GM19468 (cell line): ENCODE measurements at regions not wholly inside any gene's neighbourhood (a gene's known extent, or its start where the extent isn't known, plus 50 kb on each side); places are given as distances from the start of the nearest gene placed in this dataset.

Source experiments
- ATAC-seq: cut with Tn5 transposase; IDR thresholded peaks from one replicate; pipeline ENCODE4 v1.9.1; 2021; ENCODE audit warnings: mild to moderate bottlenecking, moderate library complexity, moderate number of reproducible peaks; ENCODE audit not compliant: unreplicated experiment; ENCODE audit errors: extremely low read depth

DNA sequence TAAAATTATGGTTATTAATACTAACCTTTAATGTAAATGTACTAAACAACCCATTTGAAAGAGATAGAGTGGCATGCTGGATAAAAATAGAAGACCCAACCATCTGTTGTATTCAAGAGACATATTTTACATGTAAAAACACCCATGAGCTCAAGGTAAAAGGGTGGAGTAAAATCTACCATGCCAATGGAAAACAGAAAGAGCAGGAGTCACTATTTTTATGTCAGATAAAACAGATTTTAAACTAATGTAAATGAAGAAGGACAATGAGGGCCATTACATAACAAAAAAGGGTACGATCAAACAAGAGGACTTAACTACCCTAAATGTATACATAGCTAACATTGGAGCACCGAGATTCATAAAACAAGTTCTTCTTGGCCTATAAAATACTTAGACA is 66.3 kb downstream of the ITM2A start:
- ATAC-seq: no peak

- no peak for ATAC-seq
Measured at GRCh38 chrX:79290596-79290995, 76.5 kb downstream of the ITM2A start.

GRCh38 chrX:79288733-79289132 is 78.4 kb downstream of the ITM2A start:
- no peak for ATAC-seq

DNA sequence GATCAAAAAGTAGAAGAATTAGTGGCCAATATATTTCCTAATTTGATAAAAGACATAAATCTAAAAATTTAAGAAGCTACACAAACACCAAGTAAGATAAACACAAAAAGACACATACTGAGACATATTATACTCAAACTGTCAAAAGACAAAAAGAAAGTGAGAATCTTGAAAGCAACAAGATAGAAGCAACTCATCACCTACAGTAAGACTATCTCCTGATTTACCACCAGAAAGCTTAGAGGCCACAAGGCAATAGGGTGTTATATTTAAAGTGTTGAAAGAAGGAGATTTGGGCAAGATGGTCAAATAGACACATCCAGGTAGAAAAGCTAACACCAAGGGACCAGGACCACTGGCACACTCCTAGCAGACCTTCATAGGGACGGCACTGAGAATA is 79.4 kb downstream of the ITM2A start:
- no peak for ATAC-seq

- no peak for ATAC-seq
Measured at GRCh38 chrX:79281775-79282174, 85.4 kb downstream of the ITM2A start.

- ATAC-seq: peak; percentile 90
Measured at GRCh38 chrX:79270401-79270800, 96.7 kb downstream of the ITM2A start.

- no peak for ATAC-seq
Measured at GRCh38 chrX:79268788-79269187, 98.3 kb downstream of the ITM2A start.

DNA sequence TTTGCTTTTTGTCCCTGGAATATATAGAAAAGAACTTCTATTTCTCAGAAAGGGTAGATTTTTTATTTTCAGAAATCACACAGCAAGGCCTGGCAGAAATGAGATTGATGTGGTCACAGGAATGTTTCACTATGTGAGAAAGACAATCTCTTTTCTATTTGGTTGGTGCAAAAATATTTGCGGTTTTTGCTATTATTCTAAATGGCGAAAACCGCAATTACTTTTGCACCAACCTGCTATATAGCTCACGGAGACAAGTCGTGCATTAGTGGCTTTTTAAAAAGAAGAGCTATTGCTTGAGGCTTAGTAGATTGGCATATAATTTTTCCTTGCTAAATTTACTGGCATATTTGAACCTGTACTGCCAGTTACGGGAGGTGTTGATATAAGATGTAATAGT is 100.4 kb downstream of the ITM2A start:
- no peak for ATAC-seq

GRCh38 chrX:79263550-79263949 is 103.6 kb downstream of the ITM2A start:
- no peak for ATAC-seq

DNA sequence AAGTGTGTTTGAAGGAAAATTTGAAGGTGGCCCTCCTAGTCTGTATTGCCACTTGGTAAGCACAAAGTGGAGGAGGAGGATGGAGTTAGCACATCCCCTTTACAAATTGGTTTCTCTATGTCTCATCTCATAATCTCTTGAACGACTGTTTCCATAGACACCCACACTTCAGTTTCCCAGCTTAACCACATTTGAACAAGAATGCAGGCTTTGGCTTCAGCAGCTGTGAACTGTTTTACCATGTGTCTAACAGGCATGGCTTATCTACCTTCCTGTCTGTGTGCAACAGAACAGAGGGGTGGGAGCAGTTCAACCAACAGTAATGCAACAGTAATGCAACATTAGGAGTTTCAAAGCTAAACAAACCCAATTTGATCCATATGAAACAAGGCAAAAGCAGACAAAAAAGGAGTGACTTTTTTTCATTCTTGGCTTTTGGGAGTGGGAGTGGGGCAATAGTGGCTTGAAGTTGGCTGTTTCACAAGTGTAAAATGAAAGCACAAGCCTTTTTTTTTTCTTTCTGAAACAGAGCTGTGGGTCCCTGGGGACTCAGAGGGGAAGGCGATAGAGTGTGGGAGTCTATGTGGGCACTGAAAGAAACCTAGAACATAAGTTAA is 108.0 kb downstream of the ITM2A start:
- ATAC-seq: peak; percentile 90

DNA sequence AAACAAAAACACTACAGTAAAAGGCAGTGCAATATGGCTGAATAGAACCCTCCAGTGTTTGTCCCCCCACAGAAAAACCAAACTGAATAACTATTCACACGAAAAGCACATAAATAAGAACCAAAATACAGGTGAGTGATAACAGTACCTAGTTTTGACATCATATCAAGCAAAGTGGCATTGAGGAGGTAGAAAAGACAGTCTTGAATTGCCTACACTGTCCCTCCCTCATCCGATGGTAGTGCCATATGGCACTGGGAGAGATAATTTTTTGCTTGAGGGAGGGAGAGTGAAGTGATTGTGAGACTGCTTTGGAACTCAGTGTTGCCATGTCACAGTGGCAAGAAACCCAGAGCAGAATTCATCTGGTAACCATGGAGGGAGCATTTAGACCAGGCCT is 99.2 kb downstream of the GPR174 start:
- no peak for ATAC-seq

GRCh38 chrX:79235899-79236298 is 91.4 kb downstream of the GPR174 start:
- no peak for ATAC-seq

DNA sequence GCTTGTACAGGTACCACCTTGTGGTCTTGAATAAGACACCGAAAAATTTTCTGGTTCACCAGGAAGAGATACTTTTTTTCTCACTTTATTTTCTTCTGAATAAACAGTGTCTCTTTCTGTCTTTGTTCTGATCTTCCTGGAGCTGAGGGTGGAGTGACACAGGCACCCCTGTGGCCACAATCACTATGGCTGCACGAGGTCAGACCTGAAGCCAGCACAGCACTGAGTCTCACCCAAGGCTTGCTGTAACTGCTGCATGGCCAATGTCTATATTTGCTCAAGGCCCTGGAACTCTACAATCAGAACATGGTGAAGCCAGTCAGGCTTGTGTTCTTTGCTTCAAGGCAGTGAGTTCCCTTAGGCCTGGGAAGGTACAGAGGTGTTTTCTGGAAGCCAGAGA is 87.2 kb downstream of the GPR174 start:
- no peak for ATAC-seq
